ENCODE measurements at regions not wholly inside any gene's neighbourhood (a gene's known extent, or its start where the extent isn't known, plus 50 kb on each side); places are given as distances from the start of the nearest gene placed in this dataset.
A peak's percentile ranks its signal among the peaks of the same experiment; 100 is the strongest.
"Not testable (repeated sequence)": the region's sequence is repeated elsewhere in the genome, so short reads cannot be mapped to it uniquely, and the experiment has no call there.

GRCh38 chr7:91618776-91619765, 261.4 kb downstream of the MTERF1 start:
- DNase-seq = no peak
- intact Hi-C loops (cut with DNase I) = no loop called here
- H3K4me3 ChIP-seq = no peak overlapping the region
- no peaks in the 10 kb centered on the region for H3K27me3 ChIP-seq
- WGBS, 2 donors = 63 to 71% methylated on average over 6 of the region's 6 CpGs
- TF ChIP-seq CTCF (IDR thresholded peaks at IDR 0.05) = no peak
- no peak for TF ChIP-seq POLR2AphosphoS5 (IDR thresholded peaks at IDR 0.05)
- TF ChIP-seq EP300 (IDR thresholded peaks at IDR 0.05) = no peak
- no peak for TF ChIP-seq POLR2A (IDR thresholded peaks at IDR 0.05)
- no peak overlapping the region for H3K27ac ChIP-seq
- H3K4me1 ChIP-seq = no peaks in the 10 kb centered on the region
- H3K36me3 ChIP-seq = no peaks in the 10 kb centered on the region
- no peaks in the 10 kb centered on the region for H3K9me3 ChIP-seq

- intact Hi-C loops (cut with DNase I) = no loop called here
- Histone ChIP-seq H3K4me3 (no peak overlapping the region), H3K27ac (no peak overlapping the region), H3K9me3 (no peaks in the 10 kb centered on the region), H3K4me1 (no peaks in the 10 kb centered on the region), H3K27me3 (no peaks in the 10 kb centered on the region), H3K36me3 (no peaks in the 10 kb centered on the region)
- WGBS, 2 donors = 81 to 87% methylated on average over 1 of the region's 1 CpG
- no peak for DNase-seq
- TF ChIP-seq POLR2A (IDR thresholded peaks at IDR 0.05) = no peak
- no peak for TF ChIP-seq POLR2AphosphoS5 (IDR thresholded peaks at IDR 0.05)
- no peak for TF ChIP-seq EP300 (IDR thresholded peaks at IDR 0.05)
- TF ChIP-seq CTCF (IDR thresholded peaks at IDR 0.05) = no peak
Measured at GRCh38 chr7:91620827-91621226, 259.7 kb downstream of the MTERF1 start.

- intact Hi-C loops (cut with DNase I); H3K4me3 ChIP-seq; DNase-seq; H3K27me3 ChIP-seq; H3K9me3 ChIP-seq; H3K27ac ChIP-seq; H3K36me3 ChIP-seq: not testable (repeated sequence)
- peaks cover 0 to 13% (median 8%) of the 10 kb centered on the region in 4 donors for H3K4me1 ChIP-seq
- WGBS, 2 donors = 95 to 96% methylated on average over 28 of the region's 28 CpGs
Measured at GRCh38 chr7:91627324-91627723, 253.2 kb downstream of the MTERF1 start.

- no peak for DNase-seq
- WGBS, 2 donors = 40 to 63% methylated on average over 5 of the region's 5 CpGs
Measured at GRCh38 chr7:91628742-91629141, 251.8 kb downstream of the MTERF1 start.

More at GRCh38 chr7:91628742-91629141, 251.8 kb downstream of the MTERF1 start:
- intact Hi-C loops (cut with DNase I) = no loop called here
- Histone ChIP-seq H3K9me3 (no peaks in the 10 kb centered on the region), H3K27me3 (no peaks in the 10 kb centered on the region), H3K4me1 (peaks cover 0 to 13% (median 8%) of the 10 kb centered on the region in 4 donors), H3K36me3 (no peaks in the 10 kb centered on the region), H3K27ac (no peak overlapping the region), H3K4me3 (no peak overlapping the region)
- TF ChIP-seq POLR2AphosphoS5 (IDR thresholded peaks at IDR 0.05) = peak in 1 of 4 donors; percentile 16
- no peak for TF ChIP-seq POLR2A (IDR thresholded peaks at IDR 0.05)
- peak in 1 of 4 donors; percentile 34 for TF ChIP-seq EP300 (IDR thresholded peaks at IDR 0.05)
- TF ChIP-seq CTCF (IDR thresholded peaks at IDR 0.05) = no peak
